HepG2 (cell line): ENCODE measurements at regions not wholly inside any gene's neighbourhood (a gene's known extent, or its start where the extent isn't known, plus 50 kb on each side); places are given as distances from the start of the nearest gene placed in this dataset.

Experiments
- FOXO4 ChIP-seq: sonication (generic); formaldehyde crosslinking; conservative IDR thresholded peaks from 2 replicates; pipeline ENCODE4 v1.8.1; 2023; ENCODE audit warnings: missing genetic modification reagents
- PITX1 ChIP-seq: sonication (generic); formaldehyde crosslinking; IDR thresholded peaks from 2 replicates; pipeline ENCODE4 v1.5.1; 2020; ENCODE audit warnings: mild to moderate bottlenecking, missing genetic modification reagents
- SALL1 ChIP-seq: sonication (generic); formaldehyde crosslinking; IDR thresholded peaks from 2 replicates; pipeline ENCODE4 v1.8.0; 2022; ENCODE audit warnings: mild to moderate bottlenecking, missing genetic modification reagents
- ZNF274 ChIP-seq: sonication (generic); formaldehyde crosslinking; IDR thresholded peaks from 2 replicates; pipeline ENCODE4 v1.5.1; 2020; ENCODE audit warnings: mild to moderate bottlenecking, missing genetic modification reagents
- TF ChIP-seq, protein P1 (sequence below): sonication (generic); formaldehyde crosslinking; IDR thresholded peaks from 2 replicates; pipeline ENCODE4 v1.4.0; 2020; ENCODE audit warnings: missing genetic modification reagents, borderline replicate concordance

DNA sequence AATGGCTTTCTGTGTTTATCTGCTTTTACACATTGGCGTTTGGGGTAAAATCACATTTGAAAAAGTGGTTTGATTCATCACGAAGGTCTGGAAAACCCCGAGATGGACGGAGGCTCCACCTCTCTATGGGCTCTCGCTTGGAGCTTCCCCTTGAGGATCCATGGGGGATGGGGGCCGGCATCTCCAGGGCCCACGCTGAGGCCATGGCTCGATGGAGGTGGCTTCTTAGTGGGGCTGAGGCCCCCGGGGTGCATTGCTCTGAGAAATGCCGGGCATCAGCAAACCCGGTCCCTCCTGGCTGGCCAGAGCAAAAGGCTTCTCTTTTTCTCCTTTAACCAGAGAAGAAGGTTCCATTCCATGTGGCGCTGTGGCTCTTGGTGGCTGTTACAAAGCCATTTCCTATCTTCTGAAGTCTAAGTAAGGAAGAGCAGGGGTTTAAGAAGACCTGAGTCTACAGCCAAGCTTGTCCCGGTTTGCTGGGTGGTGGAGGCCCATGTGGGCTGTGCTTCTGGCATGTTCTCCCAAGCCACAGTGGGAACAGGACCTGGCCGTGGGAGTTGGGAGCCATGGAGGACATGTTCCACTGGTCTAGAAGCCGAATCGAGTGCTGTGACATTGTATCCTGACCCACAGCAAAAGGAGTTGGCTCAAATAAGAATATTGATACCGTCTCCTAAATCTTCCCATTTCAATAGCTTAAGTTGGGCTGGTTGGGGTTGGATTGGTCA lies 243.5 kb upstream of the PITRM1 start:
- TF ChIP-seq, protein P1, sequence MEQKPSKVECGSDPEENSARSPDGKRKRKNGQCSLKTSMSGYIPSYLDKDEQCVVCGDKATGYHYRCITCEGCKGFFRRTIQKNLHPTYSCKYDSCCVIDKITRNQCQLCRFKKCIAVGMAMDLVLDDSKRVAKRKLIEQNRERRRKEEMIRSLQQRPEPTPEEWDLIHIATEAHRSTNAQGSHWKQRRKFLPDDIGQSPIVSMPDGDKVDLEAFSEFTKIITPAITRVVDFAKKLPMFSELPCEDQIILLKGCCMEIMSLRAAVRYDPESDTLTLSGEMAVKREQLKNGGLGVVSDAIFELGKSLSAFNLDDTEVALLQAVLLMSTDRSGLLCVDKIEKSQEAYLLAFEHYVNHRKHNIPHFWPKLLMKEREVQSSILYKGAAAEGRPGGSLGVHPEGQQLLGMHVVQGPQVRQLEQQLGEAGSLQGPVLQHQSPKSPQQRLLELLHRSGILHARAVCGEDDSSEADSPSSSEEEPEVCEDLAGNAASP (CRISPR knock-in tag), result no peak
- TF ChIP-seq SALL1 (CRISPR knock-in tag) (no peak), ZNF274 (CRISPR knock-in tag) (no peak), PITX1 (no peak), FOXO4 (no peak)
